GM21528 (cell line): ENCODE measurements at regions not wholly inside any gene's neighbourhood (a gene's known extent, or its start where the extent isn't known, plus 50 kb on each side); places are given as distances from the start of the nearest gene placed in this dataset.

ENCODE experiments used
- ATAC-seq: cut with Tn5 transposase; IDR thresholded peaks from one replicate; pipeline ENCODE4 v1.9.1; 2021; ENCODE audit warnings: mild to moderate bottlenecking, moderate library complexity; ENCODE audit not compliant: unreplicated experiment, low FRiP score

DNA sequence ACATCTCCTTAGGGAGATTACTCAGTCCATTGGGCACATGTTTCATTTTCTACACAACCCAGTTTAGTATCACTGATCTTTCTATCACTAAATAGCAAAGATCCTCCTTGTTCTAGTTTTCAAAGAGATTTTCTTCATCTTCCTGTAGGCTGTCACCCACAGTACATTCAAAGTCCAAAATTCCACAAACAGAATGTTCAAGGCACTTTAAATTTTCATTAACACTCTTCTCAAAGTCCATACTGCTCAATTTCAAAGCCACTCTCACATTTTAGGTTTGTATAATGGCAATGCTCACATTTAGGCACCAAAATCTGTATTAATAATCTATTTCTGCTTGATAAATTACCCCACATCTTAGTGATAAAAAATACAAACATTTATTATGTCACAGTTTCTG is 152.8 kb downstream of the FSIP2 start:
- ATAC-seq: no peak

DNA sequence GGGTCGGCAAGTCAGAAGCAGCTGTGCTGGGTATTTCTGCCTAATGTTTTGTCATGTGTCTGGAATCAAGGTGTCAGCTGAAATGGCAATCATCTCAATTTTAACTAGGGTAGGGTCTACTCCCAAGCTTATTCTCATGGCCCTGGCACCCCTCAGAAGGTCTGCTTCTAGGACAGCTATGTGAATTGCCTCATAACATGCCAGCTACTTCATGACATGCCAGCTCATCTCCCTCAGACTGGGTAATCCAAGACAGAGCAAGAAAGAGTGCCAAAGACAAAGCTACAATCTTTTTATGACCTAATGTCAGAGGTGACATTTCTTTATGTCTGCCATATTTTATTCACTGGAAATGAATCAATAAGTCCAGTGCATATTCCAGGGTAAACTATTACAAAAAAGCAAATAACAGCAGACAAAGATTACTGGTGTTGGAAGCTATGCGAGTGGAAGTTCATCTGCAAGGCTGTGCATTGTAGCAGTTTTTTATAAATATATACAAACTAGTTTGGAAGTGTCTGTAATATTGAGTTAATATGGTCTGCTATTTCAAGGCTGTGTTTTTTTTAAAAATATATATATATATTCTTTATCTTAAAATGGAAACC is 153.3 kb downstream of the FSIP2 start:
- no peak for ATAC-seq

DNA sequence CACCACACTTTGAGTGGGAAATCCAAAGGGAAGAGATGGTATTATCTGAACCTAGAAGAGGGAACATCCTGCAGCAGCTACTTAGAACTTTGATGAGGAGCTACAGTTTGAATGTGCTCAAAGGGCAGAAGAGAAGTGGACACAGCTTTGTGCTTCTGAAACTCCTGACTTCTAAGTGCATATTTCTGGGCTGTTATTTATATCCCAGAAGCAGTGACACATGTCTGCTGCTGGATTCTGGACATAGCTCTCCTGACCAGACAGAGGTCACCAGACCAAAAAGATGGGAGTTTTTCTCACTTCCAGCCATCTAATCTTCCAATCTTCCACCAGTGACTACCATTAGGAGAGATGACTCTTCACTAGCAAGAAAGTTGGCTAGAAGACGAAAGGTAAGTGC is 153.9 kb downstream of the FSIP2 start:
- ATAC-seq: no peak

DNA sequence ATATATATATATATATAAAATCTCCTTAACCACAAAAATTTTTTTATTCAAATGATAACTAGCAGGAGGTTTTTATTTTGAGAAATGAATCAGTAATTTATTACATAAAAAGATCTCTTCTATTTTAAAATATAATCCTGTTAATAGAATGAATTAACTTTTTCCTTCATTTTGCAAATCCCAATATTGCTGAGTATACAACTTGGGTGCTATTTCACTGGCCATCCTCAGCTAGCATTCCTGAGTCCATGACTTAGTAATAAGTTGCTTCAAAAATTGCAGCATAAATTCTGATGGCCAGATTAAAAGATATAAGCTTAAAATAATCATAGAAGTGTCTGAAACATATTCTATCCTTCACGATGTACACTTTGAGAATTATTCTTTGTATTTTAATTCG is 155.6 kb downstream of the FSIP2 start:
- ATAC-seq: no peak

DNA sequence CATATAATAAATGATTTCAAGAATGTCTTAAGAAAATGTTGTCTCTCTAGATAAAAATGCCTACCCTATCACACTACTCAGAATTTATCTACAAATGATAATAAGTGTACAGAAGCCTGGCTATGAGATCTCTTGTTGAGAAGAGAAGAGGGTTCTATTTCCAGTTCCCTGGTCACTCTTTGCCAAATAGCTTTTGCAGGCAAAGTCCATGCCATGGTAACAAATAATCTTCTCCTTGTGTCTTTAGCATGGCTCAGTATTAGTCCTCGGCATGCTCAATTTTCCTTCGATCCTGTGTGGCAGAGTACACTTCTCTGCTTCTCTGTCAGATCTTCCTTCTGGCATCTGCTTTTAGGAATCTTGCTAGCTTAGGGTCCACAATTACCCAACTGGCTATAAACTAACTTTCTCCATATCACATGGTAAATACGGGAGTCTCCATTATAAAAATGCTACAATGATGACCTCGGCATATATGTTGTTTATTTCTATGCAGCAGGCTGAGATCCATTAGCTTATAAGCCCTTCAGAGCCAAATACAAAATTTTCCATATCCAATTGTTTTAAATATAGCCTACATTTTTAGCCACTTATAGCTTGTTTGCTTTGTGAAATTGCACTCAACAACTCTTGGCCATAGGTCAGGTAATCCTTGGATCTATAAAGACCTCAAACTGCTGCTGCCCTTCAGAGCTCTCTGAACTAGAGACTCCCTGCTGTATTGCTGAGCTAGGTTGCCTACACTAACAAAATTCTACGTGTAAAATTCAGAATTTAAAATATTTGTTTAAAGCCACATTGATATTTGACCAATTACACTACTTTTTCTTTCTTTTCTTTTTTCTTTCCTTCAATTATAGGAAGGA is 157.5 kb downstream of the FSIP2 start:
- no peak for ATAC-seq

DNA sequence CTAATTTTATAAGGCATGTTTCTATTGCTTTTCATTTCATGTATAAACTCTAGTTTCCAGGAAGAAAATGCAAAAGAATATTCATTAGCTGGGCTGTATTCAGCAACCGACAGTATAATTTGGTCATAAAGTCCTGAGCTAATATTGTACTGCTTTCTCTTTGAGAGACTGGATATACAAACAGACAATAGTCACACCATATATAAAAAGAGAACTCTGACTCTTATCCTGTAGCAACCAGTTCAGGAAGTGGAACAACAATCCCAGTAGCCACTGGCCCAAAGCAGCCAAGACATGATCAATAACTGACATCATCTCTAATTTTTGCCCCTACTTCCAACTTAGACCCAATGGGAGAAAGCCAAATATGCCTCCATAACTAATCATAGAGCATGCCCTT is 160.8 kb downstream of the FSIP2 start:
- ATAC-seq: no peak

DNA sequence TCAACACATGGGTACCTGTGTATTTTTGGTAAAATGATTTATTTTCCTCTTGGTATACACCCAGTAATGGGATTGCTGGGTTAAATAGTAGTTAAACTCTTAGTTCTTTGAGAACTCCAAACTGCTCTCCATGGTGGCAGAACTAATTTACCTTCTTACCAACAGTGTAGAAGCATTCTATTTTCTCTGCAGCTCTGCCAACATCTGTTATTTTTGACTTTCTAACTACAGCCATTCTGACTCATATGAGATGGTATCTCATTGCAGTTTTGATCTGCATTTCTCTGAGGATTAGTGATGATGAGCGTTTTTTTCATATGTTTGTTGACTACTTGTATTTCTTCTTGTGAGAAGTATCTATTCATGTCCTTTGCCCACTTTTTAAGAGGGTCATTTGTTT is 180.6 kb downstream of the FSIP2 start:
- ATAC-seq: no peak

DNA sequence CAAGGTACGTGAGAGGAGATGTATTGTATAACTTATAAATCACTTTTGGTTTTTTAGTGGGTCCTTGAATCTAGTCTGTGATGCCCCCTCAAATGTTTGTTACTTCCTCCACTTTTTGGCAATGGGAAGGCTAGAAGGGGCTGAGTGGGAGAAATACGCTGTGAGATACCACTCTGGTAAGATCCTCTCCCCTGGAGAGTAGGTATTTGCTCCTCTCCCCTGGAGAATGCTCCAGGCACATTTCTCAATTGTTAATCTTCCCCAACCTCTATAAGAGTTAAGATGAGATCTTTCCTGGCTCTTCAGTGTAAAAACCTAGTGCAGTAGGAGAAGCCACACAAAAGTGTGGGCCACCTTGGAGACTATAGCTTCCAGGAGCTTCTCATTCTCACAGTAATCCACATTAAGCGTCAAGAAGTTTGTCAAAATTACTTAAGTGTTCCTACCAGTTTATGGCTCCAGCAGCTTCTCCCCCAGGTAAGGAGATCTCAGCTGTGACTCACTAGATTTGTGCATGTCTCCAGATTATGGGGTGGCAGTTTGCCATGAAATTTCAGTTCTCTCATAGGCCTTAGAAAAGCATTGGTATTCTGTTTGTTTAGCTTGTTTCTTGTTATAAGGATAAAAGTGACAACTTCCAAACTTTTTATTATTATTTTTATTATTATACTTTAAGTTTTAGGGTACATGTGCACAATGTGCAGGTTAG is 182.6 kb downstream of the FSIP2 start:
- no peak for ATAC-seq

DNA sequence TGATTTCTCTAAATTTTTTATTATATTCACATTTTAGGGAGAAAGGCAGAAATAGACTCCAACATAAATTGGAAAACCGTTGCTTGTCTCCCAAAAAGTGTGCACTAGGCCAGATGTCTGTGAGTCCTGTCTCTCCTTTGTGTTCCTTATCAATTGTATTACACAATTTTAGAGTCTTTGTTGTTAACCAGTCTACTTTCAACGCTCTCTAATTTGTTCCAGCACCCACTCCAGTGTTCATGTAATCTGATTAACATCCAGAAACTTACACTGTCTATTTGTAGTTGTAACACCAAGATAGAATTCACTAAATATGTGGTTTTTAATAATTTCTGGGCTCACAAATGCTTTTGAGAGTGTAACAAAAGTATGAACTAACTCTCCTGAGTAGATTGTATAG is 195.6 kb downstream of the FSIP2 start:
- no peak for ATAC-seq

DNA sequence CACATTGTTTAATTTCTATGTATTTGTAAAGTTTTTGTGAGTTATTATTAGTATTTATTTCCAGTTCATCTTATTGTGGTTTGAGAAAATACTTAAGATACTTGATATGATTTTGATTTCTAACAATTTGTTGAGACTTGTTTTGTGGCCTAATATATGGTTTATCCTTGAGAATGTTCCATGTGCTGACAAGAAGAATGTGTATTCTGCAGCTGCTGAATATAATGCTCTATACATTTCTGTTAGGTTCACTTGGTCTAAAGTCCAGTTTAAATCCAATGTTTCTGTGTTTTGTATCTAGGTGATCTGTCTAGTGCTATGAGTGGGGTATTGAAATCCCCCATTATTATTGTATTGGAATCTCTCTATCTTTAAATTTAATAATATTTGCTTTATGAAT is 201.3 kb downstream of the FSIP2 start:
- ATAC-seq: no peak

DNA sequence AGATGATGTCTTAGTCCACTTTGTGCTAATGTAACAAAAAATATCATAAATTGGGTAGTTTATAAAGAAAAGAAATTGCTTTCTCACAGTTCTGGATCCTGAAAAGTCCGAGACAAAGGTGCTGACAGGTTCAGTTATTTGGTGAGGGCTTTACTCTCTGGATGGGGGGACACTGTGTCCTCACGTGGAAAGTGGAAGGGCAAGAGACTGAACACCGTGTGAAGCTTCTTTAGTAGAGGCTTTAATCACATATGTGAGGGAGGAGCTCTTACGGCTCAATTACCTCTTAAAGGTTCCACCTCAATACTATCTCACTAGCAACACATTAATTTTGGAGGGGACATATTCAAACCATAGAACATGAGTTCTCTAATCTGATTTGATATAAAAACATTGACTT is 204.3 kb downstream of the FSIP2 start:
- ATAC-seq: no peak

DNA sequence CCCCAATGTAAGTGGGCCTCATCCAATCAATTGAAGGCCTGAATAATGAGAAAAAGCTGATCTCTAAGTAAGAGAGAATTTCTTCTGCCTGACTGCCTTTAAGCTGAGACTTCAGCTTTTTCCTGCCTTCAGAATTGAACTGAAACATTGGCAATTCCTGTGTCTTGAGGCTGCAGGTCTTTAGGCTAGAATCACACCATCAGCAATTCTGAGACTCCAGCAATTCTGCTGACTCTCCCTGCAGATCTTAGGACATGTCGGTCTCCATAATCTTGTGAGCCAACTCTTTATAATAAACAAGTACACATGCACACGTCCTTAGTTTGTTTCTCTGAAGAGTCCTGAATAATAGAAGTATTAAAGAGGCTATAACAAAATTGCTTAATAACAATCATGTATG is 209.1 kb downstream of the FSIP2 start:
- no peak for ATAC-seq

DNA sequence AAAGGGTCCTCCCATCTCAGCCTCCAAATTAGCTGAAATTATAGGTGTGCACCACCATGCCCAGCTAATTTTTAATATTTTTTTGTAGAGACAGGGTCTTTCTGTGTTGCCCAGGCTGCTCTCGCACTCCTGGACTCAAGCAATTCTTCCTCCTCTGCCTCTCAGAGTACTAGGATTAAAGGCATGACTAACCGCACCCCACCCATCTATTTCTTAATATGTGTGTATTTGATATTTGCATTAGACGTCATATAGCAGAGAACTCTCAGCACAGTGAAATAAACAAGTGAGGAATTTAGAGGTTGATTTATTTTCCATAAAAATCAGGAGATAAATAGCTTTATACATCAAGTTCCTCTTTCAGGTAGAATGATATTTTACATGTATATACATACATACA is 213.5 kb downstream of the FSIP2 start:
- no peak for ATAC-seq

DNA sequence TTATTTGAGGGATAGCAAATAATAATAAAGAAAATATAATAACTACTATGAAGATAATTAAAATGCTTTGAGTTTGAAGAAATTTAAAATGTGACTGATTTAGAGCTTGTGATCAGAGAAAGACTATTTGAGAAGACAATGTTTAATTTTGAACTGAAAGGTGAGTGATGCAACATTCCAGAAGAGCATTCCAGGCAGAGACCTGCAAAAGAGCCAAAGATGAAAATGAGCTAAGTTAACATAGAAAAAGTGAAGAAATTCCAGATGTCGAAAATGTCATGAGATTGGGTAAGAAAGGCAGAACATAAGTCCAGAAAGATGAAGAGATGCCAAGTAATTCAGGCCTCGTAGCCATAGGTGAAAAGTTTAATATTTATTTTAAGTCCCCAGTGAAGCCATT is 215.8 kb downstream of the FSIP2 start:
- ATAC-seq: no peak

DNA sequence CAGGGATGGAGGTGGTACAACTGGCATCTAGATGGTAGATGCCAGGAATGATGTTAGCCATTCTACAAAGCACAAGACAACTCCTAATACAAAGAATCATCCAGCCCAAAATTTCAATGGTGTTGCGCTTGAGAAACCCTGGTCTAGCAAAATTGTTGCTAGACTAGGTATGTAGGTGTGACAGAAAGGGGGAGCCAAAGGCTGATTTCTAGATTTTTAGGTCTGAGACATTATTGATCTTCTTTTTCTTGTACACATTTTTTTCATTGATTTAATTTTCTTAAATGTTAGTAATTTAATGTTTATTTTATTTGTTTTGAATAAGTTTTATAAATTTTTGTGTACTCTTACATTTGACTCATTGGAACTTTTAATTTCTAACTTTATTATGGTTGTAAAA is 216.4 kb downstream of the FSIP2 start:
- no peak for ATAC-seq

DNA sequence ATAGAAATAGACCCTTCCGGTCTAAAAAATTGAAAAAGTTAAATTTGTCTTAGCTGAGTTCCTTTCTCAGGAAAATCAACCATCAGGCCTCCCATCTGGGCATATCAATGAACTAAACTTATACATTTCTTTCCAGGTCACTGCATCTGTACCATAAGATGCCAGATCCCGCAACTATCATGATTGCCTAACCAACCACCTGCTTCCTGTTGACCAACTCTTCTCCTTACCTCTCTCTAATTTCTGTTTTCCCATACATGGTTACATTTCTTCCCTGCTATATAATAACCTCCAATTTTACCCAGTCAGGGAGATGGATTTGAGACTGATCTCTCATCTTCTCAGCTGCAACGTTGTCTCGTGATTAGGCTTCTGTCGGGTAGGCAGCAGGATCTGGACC is 228.7 kb downstream of the FSIP2 start:
- ATAC-seq: no peak

DNA sequence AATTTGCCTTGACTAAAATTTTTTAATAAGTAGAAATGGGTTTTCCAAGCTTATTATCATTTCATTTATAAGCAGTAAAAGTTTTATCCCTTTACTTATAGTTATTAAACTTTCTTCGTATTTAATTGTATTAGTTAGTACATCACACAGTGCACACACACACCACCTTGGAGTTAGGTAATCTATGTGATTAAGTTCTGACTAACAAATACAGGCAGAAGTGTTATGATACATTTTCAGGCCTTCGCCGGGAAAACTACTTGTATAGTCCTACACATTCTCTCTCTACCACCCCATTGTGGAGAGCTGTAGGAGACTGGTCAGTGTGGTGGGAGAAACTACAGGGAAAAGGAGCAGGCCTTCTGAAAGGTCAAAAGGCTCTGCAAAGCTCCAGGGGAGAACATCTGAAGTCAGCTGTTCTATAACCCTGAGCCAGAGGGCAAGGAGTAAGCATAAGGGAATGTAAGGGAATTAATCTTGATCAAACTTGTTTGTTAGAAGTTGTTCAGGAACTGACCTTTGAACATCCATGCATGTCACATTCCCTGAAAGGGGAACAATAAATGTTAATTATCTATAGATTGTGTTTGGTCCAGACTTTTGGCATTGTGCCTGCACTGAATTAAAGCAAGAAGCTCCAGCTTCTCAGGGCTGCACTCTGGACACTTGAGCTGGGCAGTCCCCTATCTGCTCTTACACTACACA is 231.7 kb downstream of the FSIP2 start:
- no peak for ATAC-seq

DNA sequence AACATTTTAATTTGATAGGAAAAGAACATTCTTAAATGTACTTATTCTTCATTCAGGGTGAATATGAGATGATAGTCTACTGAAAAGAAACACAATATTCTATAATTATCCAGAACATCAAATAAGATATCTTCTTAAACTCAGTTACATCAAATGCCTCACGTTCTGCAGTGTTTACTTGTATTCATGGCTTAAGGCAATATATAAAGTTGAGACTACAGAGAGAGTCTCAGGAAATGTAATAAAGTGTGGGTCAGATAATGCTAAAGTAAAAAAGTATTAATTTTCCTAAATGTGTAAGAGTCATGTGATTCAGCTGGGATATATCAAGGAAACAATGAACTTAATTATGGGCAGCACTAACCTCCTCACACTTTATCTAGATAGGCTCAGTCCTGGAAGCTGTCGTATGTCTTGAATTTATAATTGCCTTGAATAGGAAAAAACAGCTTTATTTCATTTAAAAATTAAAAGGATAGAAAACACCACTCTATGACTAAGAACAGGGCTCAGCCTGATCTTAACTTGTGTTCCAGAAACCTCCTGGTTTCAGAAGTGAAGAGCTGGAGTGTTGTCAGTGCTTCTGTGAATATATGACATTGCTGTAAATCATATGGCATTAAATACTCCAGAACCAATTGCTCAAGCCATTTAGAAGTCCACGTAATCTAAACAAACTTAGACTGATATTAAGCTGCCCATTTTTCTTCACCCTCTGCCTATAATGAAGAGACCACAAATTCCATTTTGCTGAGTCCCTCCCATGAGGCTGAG is 240.2 kb downstream of the FSIP2 start:
- ATAC-seq: no peak

DNA sequence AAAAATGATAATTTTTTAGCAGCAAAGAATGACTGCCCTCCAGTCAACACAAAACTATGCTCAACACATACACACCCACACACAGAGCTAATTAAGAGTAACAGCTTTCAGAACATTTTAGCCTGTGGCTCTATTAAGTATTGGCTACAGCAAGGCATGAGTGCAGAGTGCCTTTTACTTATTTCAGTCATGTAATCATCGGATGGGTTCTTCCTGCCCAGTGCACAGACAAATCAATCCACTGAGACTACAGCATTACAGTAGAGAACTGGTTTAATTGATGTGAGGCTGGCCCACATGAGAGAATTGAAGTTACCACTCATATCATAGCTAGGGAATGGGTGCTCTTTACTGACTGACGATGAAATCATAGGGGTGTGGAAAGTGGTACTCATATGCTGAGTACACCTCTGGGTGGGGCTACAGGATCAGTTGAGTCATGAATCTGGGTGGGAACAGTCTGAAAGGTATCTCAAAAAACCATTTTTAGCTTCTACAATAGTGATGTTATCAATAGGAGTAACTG is 241.0 kb downstream of the FSIP2 start:
- no peak for ATAC-seq

DNA sequence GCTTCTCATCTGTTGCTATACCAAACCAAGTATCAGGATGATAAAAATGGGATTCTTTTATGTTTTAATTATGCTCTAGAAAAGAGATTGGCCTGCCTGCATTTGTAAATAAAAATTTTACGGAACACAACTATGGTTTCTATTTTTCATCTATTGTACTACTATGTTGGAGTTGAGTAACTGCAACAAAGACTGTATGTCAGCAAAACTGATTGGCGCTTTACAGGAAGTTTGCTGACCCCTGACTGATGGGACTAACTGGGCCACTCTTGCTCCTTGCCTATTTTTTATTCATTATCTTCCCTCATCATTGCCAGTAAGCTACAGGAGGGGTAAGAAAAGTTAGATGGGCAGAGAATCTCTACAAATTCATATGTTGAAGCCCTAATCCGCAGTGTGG is 242.3 kb downstream of the FSIP2 start:
- ATAC-seq: no peak
